ENCODE measurements at regions not wholly inside any gene's neighbourhood (a gene's known extent, or its start where the extent isn't known, plus 50 kb on each side); places are given as distances from the start of the nearest gene placed in this dataset.

DNA sequence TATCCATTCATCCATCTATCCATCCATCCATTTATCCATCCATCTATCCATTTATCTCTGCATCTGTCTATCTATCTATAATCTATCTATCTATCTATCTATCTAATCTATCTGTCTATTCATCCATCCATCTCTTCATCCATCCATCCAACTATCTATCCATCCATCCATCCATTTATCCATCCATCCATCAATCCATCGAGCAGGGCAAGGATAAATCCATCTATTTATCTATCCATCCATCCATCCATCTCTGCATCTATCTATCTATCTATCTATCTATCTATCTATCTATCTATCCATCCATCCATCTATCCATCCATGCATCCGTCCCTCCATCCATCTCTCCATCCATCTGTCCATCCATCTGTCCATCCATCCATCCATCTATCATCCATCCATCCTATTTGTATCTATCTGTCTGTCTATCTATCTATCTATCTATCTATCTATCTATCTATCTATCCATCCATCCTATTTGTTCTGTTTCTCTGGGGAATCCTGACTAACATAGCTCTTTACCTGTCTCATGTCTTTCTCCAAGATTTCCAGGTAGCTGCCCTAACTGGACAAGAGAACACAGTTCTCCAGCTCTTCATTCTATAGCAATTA lies 198.1 kb downstream of the FOXO1 start:
- H3K36me3 Mint-ChIP-seq (ENCODE audit: low read depth), result no peaks in the 10 kb centered on the region
- H3K27me3 Mint-ChIP-seq (ENCODE audit: low read depth), result peaks cover 3% of the 10 kb centered on the region
- peaks cover 17% of the 10 kb centered on the region for H3K4me1 Mint-ChIP-seq
- H3K4me3 Mint-ChIP-seq, result no peak overlapping the region
- H3K9me3 Mint-ChIP-seq, result no peaks in the 10 kb centered on the region
- no peak overlapping the region for H3K27ac Mint-ChIP-seq
- TF ChIP-seq, protein P1, sequence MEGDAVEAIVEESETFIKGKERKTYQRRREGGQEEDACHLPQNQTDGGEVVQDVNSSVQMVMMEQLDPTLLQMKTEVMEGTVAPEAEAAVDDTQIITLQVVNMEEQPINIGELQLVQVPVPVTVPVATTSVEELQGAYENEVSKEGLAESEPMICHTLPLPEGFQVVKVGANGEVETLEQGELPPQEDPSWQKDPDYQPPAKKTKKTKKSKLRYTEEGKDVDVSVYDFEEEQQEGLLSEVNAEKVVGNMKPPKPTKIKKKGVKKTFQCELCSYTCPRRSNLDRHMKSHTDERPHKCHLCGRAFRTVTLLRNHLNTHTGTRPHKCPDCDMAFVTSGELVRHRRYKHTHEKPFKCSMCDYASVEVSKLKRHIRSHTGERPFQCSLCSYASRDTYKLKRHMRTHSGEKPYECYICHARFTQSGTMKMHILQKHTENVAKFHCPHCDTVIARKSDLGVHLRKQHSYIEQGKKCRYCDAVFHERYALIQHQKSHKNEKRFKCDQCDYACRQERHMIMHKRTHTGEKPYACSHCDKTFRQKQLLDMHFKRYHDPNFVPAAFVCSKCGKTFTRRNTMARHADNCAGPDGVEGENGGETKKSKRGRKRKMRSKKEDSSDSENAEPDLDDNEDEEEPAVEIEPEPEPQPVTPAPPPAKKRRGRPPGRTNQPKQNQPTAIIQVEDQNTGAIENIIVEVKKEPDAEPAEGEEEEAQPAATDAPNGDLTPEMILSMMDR (IDR thresholded peaks at IDR 0.05; ENCODE audit: unreplicated experiment in 3 of 3), result no peak

DNA sequence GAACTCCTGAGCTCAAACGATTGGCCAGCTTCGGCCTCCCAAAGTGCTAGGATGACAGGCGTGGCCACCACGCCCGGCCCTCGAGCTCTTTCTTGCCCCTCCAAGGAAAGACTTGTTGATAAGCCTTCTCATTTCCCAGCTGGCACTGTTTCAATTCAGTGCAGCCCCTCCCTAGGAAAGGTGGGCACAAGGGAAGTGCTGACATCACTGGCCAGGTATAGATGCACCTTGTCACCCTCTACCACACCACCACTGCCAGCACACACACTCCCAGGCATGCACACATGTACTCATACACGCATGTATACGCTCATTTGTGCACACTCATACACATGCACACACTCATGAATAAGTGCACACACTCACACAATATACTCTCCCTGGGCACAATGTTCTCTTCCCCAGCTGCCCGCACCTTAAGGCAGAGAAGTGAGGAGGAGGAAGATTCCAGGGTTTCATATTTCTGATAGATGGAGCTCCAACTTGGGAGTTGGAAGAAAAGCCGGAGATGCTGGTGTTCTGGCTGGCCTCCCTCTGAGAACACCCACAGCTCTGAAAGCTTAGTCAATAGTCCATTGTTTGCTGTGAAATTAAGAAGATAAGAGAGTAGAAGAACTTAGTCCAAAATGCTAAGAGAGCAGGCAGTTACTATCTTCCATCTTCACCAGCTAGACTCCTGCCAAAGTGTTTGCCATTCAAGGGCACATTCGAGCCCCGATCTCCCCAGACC lies 196.7 kb downstream of the FOXO1 start:
- no peaks in the 10 kb centered on the region for H3K9me3 Mint-ChIP-seq
- peaks cover 17% of the 10 kb centered on the region for H3K4me1 Mint-ChIP-seq
- H3K27ac Mint-ChIP-seq, result peak overlapping the region in 1 of 3 experiments; percentile 41
- TF ChIP-seq, protein P1 (IDR thresholded peaks at IDR 0.05; ENCODE audit: unreplicated experiment in 3 of 3), result no peak
- H3K27me3 Mint-ChIP-seq (ENCODE audit: low read depth), result peaks cover 3% of the 10 kb centered on the region
- no peak overlapping the region for H3K4me3 Mint-ChIP-seq
- H3K36me3 Mint-ChIP-seq (ENCODE audit: low read depth), result no peaks in the 10 kb centered on the region

DNA sequence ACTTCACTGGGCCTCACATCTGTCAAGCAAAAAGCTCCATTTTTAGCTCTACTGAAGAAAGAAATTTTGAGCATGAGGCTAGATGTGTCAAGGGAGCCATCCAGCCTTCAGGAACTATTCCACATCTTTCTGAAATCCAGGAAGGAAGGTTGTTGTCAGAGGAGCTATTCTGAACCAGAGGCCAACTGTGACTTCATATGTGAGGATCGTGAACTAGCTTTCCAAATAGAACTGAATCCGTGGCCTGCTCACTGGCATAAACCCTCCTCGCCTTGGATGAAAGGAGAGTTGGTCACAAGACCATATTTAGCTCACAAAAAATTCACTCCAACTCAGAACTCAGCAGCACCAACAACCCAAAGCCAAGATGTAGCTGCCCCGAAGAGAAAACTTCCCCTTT lies 195.8 kb downstream of the FOXO1 start:
- no peaks in the 10 kb centered on the region for H3K9me3 Mint-ChIP-seq
- H3K4me1 Mint-ChIP-seq, result peaks cover 18% of the 10 kb centered on the region
- peak overlapping the region in 1 of 3 experiments; percentile 41 for H3K27ac Mint-ChIP-seq
- no peak overlapping the region for H3K4me3 Mint-ChIP-seq
- peaks cover 5% of the 10 kb centered on the region for H3K27me3 Mint-ChIP-seq (ENCODE audit: low read depth)
- TF ChIP-seq, protein P1 (IDR thresholded peaks at IDR 0.05; ENCODE audit: unreplicated experiment in 3 of 3), result no peak
- H3K36me3 Mint-ChIP-seq (ENCODE audit: low read depth), result no peaks in the 10 kb centered on the region

DNA sequence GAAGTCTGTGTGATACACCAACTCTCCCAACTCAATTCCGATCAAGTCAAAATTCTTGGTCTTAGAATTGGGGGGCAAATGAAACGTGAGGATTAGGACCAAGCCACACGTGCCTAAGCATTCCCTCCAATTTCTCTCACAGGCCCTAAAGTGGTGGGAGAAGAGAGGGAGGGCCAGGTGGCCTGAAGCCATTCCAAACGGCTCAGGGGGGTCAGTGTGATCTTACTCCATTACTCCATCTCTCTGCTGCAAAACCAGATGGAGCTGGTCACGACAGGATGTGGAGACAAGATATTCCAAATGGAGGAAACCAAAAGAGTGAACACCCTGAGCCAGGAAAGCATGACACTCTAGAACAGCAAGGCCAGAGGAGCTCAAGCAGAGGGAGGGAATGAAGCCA lies 195.4 kb downstream of the FOXO1 start:
- Mint-ChIP-seq H3K4me1 (peaks cover 20% of the 10 kb centered on the region), H3K36me3 (ENCODE audit: low read depth) (no peaks in the 10 kb centered on the region), H3K9me3 (no peaks in the 10 kb centered on the region), H3K4me3 (no peak overlapping the region), H3K27me3 (ENCODE audit: low read depth) (peaks cover 6% of the 10 kb centered on the region), H3K27ac (no peak overlapping the region)
- TF ChIP-seq, protein P1 (IDR thresholded peaks at IDR 0.05; ENCODE audit: unreplicated experiment in 3 of 3), result no peak

DNA sequence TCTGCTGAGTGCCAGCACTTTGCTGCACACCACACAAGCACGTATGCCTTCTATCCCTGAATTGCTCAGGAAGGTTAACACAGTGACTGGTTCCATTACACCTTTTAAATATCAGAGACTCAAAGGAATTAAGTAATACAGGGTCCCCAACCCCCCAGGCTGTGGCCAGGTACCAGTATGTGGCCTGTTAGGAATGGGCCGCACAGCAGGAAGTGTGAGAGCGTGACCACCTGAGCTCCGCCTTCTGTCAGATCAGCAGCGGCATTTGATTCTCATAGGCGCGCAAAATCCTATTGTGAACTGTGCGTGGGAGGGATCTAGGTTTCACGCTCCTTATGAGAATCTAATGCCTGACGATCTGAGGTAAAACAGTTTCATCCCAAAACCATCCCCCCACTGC lies 194.5 kb downstream of the FOXO1 start:
- Mint-ChIP-seq H3K36me3 (ENCODE audit: low read depth) (no peaks in the 10 kb centered on the region), H3K27ac (no peak overlapping the region), H3K27me3 (ENCODE audit: low read depth) (peaks cover 6% of the 10 kb centered on the region), H3K4me1 (peaks cover 27% of the 10 kb centered on the region), H3K9me3 (no peaks in the 10 kb centered on the region), H3K4me3 (no peak overlapping the region)
- TF ChIP-seq, protein P1 (IDR thresholded peaks at IDR 0.05; ENCODE audit: unreplicated experiment in 3 of 3), result no peak
